HT-29 (cell line): ENCODE measurements at regions not wholly inside any gene's neighbourhood (a gene's known extent, or its start where the extent isn't known, plus 50 kb on each side); places are given as distances from the start of the nearest gene placed in this dataset.
A peak's percentile ranks its signal among the peaks of the same experiment; 100 is the strongest.

ENCODE experiments used
- DNase-seq: peaks from one replicate; pipeline ENCODE4 v3.0.0-alpha.2; 2015; ENCODE audit warnings: low spot score

DNA sequence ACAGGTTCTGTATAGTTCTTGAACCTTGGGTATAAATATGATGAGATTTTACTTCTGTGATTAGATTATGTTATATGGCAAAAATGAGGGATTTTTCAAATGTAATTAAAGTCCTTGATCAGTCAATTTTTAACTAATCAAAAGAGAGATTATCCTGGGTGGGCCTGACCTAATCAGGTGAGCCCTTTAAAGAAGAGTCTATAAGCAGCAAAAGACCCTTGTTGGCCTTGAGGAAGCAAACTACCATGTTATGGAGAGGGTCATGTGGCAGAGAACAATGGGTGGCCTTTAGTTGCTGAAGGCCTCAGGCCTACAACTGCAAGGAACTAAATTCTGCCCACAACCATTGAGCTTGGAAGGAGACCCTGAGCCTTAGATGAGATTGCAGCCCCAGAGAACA lies 102.5 kb upstream of the RIPOR2 start:
- DNase-seq = no peak

DNA sequence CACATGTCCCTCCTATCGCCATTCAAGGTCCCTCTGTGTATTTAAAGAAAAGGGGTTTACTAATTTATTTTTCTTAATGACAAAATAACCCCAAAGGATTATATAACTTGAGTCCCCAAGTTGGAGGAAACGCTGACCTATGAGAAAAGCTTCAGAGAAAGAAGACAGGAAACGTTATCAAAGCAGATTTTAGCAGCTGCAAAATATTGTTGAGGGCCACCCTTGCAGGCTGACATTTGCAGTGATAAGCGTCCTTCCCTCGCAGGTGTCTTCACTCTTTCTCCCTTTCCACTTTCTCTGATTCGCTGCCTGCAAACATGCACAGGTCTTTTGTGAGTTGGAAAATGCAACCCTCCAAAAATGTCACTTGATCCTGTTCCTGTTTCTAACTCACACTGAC lies 103.2 kb upstream of the RIPOR2 start:
- no peak for DNase-seq

DNA sequence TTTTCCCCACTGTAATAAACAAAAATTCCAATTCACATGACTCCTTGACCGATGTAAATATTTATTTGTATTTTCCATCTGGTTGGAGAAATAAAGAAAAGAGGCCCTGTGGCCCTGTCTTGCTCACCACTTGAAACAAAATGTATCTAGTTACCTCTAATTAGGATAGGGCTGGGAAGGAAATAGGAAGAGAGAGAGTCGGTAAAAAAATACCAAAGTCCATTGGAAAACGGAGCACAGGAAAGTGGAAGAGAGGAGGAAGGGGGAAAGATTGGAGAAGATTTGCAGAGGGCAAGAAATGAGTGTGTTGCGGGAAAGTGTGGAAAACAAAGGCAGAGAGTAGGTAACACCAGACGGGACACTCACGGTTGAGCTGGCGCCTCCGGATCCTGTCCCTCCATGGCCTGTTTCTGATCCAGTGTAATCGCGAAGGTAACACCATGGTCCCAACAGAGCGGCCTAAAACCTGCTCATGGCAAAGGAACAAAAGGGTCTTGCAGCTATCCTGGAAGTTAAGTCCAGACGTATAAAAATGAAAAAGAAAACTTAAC lies 105.8 kb upstream of the RIPOR2 start:
- DNase-seq = no peak

DNA sequence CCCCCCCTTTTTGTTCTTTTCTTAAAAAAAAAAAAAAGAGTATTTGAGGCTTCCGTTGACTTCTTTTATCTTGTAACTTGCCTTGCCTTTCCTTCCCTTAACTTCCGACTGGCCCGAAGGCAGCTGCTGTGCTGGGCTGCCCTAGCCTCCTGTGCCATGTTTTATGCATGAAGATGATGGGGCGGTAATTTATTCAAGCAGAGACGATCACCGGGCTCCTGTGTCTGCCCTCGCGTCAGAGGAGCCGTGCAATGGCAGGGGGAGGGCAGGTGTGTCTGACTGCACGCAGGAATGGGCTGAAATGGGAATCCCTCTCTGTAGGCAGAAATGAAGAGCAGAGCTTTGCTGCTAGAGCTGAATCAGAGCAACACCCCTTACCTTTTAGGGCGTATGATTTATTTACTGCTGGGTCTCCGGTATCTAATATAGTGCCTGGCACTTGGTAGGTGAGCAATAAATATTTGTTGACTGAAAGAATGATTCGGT lies 106.3 kb upstream of the RIPOR2 start:
- no peak for DNase-seq

DNA sequence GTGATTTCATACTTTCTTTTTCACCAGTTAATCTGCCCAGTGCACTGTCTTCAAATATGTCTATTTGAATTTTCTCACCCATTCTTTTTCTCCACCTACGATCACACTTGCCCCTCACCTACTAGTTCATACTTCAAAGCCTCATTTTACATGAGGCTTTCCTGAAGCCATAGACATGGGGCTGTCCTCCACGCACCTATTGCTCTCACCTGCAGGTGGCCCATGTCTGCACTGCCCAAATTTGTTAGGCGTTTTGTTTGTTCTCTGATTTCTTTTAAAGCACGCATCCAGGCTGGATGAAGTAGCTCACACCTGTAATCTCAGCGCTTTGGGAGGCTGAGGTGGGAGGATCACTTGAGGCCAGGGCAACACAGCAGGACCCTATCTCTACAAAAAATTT lies 106.8 kb upstream of the RIPOR2 start:
- DNase-seq = no peak

DNA sequence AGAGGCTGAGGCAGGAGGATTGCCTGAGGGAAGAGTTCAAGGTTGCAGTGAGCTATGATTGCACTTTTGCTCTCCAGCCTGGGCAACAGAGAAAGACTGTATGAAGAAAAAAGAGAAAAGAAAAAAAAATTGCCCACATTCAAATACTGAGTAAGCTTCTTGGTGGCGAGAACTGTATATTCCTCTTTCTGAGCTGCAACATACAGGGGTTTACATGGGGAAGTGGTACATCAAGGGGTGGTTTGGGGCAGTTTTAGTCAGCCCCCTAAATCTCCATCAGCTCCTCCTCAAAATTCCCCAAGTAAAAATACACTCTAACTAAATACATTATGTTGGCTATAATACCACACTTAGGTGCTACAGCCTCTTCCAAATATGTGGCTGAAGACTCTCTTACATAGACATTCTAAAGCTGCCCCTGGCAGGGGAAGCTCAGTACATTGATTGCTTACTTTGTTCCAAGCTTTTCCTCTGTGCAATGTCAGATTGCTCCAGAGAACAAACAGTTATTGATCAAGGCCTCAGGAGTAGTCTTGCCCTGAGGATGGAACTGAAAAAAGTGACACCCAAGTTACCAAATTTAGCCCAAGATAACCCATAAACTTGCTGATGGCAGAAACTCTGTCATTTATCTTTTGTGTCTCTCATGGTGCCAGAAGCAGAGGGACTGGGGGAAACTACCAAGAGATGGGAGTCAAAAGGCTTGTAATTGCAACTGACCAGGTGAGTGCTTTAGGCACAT lies 107.4 kb upstream of the RIPOR2 start:
- no peak for DNase-seq

DNA sequence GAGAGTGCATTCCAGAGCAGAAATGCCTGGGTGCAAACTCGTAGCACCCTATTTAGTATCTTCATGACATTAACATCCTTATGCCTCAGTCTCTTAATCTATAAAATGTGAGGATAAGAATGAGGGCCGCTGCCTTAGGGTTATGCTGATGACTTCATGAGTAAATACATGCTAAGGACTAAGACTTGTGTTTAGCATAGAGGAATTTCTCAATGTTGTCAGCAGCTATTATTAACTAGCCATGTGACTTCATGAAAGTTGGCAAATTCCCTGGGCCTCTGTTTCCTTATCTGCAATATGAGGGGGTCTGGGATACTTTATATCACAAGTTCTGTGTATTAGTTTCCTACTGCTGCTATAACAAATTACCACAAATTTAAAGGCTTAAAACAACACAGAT lies 108.1 kb upstream of the RIPOR2 start:
- DNase-seq = no peak

DNA sequence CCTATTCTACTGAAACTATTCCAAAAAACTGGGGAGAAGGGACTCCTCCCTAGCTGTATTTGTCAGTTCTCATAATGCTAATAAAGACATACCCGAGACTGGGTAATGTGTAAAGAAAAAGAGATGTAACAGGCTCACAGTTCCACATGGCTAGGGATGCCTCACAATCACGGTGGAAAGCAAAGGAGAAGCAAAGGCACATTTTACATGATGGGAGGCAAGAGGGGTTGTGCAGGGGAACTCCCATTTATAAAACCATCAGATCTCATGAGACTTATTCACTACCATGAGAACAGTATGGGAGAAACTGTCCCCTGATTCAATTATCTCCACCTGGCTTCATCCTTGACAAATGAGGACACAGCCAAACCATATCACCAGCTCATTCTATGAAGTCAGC lies 111.2 kb upstream of the RIPOR2 start:
- no peak for DNase-seq

DNA sequence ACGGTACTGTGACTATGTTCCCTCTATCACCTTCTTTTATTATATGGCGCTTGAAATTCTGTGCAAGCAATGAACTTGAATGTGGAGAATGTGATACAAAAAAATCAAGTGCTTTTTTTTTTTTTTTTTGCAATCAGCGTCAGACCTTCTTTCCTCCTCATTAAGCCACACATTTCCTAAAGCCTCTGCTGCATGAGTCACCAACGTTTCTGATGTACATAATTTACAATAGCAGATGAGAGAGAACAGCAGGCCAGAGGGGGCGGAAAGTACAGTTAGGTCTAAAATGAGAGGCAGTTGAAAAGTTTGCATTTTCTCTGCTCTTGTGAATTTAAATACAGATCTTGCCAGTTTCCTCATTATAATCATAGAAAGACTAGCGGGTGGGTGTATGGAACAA lies 114.6 kb upstream of the RIPOR2 start:
- DNase-seq = no peak

DNA sequence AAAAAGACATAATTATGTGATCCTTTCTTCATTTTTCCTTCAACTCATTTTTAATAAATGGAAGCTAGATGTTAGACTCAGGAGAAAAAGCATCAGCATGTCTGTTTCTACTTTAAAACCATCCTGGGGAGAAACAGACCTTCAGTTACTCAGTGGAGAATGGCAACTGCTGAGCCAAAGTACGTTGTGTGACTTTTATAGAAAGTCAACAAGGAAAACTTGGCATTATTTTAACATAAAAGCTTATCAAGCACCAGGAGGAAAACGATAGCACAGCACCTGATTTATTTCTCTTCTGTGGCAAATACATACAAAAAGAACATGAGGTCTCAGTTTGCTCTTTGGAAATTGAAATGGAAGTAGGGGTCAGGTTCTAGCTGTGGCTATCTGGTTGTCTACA lies 115.3 kb upstream of the RIPOR2 start:
- no peak for DNase-seq

DNA sequence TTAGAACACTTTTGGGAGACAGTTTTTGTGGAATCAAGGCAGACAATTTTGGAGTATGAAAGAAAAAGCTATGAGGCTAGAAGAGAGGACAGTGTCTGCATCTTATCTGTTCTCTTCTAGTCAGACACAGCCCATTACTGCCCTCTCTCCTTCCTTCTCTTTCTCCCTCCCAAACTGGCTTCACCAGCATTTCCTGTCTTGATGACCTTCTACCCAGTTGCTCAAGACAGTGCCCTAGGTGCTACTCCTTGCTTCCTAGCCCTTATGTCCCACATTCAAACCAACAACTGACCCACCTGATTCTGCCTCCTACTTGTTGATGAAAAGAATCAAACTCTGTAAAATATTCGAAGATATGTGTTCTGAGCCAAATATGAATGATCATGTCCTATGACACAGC lies 116.4 kb upstream of the RIPOR2 start:
- peak; percentile 55 for DNase-seq

DNA sequence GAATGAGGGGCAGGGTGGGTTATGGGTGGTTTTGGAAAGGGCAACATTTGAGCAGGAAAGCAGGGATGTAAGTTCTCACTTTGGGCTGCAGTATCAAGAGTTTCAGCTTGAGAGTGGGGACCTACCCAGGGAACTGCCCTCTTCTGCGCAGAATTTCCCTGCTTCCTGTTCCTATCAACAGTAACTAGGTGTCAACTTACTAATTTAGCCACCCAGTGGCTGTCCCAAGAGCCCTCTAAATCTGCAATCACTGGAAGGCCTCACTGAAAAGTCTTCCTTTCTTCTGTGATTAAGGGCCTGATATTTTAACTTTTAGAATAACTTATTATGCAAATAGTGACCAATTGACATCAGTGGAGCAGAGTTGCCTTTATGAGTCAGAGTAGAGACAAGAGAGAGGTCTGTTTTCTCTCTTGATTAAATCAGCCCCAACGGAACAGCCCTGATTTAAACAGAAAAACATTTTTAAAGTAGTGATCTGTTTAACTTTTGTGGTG lies 118.2 kb upstream of the RIPOR2 start:
- DNase-seq = no peak

DNA sequence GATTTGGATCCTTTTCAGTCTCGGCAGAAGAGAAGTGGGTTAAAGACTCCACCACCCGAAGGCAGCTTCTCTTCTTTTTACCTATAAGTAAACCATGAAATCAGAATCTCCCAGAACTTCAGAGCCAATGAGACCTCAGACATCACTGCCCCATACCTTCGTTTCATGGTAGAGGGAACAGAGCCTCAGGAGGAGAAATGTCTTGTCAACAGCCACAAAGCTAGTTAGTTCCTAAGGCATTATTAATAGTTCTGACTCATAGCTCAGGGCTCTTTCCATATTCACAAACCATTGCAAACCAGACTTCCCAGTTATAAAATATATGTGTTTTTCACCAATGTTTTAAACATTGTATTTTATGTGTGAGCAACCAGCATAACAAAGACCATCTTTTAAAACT lies 118.7 kb upstream of the RIPOR2 start:
- DNase-seq = no peak

DNA sequence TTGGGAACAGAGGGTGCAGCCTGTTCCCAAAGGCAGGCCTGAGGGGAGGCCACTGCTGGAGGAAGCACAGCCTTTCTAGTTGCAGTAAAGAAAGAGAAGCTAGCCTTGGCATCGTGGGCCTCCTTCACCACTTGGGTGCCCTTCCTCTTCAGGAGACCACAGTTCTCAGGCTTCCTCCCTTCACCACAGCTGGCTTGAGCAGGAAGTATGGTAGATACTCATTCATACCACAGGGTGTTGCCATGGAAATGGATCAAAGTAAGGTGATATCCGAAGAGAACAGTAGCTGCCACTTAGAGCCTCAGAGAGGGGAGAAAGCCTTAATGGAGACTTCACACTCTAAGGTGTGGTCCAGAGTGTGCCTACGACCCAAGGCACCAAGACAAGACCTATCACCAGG lies 120.4 kb upstream of the RIPOR2 start:
- no peak for DNase-seq

DNA sequence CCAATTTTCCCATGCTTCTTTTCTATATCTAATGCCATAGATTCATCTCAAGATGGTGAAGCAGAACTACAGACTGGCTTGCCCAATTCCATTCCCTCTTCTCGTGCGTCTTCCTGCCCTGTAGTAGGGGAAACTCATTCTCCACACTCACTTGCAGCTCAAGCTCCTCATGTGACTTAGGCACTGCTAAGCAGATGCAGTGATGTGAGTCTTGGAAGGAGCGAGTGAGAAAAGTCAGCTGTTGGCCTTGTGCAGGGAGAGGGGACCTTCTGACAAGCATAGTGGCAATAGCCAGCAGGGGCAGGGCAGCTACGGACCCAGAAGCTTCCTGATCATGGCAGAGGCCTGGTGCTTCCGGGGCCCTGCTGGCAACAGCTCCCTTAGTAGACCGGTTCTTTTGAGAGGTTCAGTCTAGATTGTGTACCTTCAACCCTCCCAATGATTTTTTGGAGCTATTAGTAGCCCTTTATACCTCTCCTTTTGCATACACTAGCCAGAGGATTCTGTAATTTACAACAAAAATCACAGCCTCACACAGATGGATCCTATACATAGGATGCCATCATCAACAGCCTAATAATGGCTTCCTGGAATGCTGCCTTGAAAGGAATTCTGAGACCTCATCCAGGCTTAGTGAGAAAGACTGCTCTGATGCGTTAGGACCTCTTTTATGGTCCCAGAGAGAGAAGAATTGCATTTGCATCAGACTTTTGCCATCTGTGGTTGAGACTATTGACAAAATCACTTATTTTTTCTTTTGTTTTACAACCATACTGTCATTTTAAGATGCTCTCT lies 121.5 kb upstream of the RIPOR2 start:
- no peak for DNase-seq

DNA sequence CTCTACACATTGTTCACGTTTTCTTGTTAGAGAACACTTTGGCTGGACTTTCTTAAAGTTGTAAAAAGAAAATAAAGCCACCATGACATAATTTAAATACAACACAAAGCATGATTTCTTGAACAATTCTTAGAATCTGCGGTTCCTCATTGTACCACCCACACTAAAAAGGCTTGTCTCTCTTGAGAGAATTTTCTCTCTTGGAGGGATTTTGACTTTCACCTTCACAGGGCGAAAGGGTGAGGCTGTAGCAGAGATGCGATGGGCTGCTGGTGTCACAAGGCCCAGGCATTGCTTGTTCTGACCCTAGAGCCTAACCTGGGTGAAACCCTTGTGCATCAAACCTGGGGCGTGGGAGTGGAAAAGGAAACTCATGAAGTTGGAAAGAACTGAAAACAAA lies 122.7 kb upstream of the RIPOR2 start:
- DNase-seq = no peak

DNA sequence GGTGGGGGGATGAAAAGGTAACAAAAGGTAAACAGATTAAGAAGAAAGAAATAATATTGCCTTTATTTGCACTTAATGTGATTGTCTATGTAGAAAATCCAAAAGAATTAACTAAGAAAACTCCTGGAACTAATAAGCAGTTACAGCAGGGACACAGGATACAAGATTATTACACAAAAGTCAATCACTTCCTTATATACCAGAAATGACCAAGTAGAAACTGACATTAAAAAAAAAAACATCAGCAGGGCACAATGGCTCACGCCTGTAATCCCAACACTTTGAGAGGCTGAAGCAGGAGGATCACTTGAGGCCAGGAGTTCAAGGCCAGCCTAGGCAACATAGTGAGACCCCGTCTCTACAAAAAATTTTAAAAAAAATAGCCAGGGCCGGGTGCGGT lies 123.2 kb upstream of the RIPOR2 start:
- no peak for DNase-seq

DNA sequence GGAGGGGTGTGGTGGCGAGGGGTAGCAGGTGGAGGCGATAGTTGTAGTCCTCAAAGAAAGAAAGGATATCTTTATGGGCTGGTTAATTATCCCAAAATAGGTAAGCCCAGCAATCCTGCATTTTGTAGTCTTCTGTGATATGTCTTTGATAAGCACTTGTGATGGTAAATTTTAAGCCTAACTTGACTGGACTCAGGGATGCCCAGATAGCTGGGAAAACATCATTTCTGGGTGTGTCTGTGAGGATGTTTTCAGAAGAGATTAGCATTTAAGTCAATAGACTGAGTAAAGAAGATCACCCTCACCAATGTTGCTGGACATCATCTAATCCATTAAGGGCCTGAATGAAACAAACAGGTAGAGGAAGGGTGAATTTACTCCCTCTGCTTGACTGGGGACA lies 124.8 kb upstream of the RIPOR2 start:
- DNase-seq = no peak

DNA sequence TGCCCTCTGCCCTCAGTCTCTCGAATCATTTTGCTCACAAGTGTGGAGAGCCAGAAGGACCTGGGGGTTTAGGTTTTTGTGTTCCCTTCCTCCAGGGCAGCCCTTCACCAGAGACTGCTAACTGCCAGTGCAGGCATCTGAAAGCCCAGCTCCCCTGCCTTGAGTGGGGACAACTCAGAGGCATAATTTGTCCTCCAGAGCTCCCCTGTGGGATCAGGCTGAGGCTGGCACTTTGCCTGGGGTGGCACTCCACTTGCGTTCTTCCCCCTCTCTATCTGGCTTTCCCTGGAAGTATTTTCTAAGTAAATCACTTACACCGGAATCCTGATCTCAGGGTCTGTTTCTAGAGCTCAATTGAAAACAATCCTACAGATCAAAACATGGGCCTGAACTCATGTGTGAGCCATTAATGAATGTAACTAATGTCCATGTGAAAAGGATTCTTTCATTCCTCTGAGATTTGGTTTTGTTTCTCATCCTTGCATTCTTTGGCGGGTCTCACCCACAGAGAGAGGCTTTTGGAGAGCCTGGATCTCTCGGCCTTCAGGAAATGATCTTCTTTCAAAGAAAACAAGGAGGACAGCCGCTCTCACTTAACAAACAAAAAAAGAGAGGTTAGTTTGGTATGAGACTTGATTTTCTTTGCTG lies 125.7 kb upstream of the RIPOR2 start:
- no peak for DNase-seq

DNA sequence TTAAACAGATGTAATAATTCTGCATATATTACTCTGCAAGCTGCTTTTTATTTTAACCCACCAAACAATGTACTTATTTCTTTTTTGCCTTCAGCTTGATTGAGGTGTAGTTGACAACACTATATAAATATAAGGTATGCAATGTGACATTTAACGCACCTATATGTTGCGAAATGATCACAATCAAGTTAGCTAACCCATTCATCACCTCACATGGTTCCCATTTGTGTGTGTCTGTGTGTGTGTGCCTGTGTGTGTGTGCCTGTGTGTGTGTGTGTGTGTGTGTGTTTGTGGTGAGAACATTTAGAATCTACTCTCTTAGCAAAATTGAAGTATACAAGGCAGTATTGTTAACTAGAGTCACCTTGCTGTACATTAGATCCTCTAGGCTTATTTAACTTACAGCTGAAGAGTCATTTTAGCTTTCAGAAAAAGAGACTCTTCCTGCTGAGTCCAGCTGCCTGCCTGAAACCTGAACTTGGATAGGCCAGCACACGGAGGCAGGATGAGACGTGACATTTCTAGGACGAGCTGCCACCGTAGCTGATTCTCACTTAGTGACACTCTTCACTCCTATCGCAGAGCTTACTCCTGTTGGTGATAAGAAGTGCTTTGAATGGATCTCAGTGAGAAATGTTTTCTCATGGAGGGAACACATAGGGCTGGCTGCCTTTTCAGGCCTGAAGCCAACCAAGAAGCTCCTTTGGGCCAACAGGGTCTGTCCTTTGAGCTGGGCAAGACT lies 126.5 kb upstream of the RIPOR2 start:
- DNase-seq = no peak

DNA sequence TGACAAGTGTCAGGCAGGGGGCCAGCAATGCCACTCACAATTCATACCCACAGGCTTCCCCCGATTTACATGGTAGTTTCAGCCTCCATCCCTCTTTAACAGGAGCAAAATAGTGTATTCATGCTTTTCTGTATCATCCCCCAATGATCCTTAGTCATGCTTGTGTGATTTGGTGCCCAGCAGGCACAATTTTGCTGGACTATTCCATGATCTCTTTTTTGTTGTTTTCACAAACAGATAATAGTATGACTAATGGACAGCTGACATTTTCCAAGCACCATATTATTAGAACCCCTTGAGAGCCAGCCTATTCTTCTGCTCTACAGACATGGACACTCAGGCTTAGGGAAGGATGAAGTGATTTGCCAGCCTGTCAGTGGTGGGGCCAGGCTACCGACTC lies 128.2 kb upstream of the RIPOR2 start:
- DNase-seq = no peak

DNA sequence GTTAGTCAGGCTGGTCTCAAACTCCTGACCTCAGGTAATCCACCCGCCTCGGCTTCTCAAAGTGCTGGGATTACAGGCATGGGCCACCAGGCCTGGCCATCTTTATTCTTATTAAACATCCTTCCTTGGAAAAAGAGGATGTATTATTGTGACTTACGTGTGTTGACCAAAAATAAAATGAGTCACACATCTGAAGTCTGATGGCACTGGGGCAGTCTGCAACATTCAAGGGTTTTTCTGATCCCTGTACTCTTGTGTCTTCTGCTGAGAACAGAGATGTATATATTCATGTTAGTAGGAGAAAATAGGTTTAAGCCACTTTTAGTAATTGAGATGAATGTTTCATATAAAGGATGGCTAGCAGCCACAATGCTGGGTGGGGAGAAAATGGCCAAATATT lies 129.9 kb upstream of the RIPOR2 start:
- no peak for DNase-seq
